GM19438 (cell line): ENCODE measurements at regions not wholly inside any gene's neighbourhood (a gene's known extent, or its start where the extent isn't known, plus 50 kb on each side); places are given as distances from the start of the nearest gene placed in this dataset.
"Not testable (repeated sequence)": the region's sequence is repeated elsewhere in the genome, so short reads cannot be mapped to it uniquely, and the experiment has no call there.

Experiments
- ATAC-seq: cut with Tn5 transposase; IDR thresholded peaks from one replicate; pipeline ENCODE4 v1.9.1; 2021; ENCODE audit warnings: low read depth; ENCODE audit not compliant: unreplicated experiment

GRCh38 chr16:86854626-86855294 is 276.4 kb downstream of the FOXL1 start:
- no peak for ATAC-seq

DNA sequence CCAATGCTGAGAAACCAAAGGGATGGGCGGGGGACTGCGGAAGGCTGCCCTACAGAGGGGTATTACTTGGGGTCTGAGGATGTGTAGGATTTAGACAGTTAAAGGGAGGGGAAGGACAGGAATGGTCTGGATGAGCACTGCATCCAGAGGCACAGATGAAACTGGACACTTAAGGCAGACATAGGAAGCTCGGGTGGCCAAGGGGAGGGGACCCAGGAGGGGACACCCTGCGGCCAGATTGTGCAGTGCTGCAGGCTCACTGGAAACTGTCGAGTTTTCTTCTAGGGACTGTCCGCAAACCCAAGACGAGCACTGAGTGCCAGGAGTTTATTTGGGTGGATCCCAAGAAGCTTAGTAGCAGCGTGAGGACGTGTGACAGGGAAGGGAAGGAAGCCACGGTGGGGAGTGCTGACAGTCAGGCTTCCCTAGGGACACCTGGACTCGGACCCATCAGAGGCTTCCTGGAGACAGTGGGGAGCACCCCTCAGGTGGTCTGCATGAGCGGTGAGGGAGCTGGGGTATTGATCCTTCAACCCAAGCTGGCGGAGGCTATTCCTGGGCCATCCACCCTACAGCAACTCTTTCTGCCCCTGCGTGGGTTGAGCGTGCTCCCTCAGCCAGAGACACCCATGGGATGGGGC is 278.7 kb downstream of the FOXL1 start:
- no peak for ATAC-seq

DNA sequence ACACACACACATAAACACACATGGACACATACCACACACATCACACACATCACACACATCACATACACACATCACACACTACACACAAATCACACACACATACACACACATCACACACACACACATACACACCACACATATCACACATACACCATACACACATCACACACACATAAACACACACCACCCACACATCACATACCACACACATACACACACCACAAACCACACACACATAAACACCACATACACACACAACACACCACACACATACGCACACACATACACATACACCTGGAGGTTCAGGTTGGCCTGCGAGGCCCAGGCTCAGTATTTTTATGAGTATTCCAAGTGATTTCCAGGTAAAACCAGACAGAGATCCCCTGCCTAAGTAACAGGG is 279.5 kb downstream of the FOXL1 start:
- no peak for ATAC-seq

- ATAC-seq: no peak
These were observed 280.2 kb downstream of the FOXL1 start for GRCh38 chr16:86858501-86858900.

GRCh38 chr16:86861270-86861858 is 283.0 kb downstream of the FOXL1 start:
- not testable (repeated sequence) for ATAC-seq

DNA sequence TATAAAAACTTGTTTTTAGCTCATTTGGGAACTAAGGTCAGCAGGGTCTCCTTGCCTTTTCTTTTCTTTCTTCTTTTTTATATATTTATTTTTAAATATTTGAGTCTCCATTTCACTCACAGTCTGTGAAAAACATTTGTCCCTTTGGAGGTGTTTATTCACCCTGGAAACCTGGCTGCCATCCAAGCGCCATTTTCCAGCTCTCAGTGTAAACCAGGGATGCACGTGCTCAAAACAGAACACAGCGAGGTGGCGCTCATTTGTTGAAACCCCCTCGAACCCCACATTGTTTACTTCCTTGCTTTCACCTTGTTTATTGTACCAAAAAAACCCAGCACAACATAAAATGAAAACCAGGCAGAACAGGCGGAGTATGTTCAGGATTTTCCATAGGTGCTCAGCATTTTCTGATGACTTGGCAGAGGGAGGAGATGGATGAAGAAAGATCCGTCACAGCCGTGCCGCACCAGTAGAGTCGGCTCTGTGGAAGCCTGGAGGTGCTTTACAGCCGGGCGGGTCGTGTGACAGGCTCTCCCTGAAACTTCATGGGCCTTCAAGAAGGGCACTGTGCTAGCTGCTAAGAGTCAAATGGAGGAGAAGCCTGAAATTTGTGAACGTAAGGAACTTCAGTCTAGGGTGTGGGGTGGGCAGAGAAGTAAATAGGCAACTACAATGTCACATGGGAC is 284.4 kb downstream of the FOXL1 start:
- no peak for ATAC-seq

- ATAC-seq: no peak
These were observed 285.3 kb downstream of the FOXL1 start for GRCh38 chr16:86863609-86864008.

DNA sequence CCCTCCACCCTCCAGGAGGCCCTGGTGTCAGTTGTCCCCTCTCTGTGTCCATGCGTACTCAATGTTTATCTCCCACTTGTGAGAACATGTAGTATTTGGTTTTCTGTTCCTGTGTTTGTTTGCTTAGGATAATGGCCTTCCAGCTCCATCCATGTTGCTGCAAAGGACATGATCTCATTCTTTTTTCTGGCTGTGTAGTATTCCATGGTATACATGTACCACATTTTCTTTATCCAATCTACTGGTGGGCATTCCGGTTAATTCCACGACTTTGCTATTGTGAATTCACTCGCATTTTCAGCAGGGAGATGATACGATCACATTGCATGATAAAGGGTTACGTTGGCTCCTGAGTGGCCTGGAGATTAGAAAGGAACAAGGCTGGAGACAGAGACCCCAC is 286.2 kb downstream of the FOXL1 start:
- no peak for ATAC-seq

GRCh38 chr16:86865851-86866662 is 287.7 kb downstream of the FOXL1 start:
- ATAC-seq: no peak

GRCh38 chr16:86866986-86867722 is 288.8 kb downstream of the FOXL1 start:
- ATAC-seq: no peak

DNA sequence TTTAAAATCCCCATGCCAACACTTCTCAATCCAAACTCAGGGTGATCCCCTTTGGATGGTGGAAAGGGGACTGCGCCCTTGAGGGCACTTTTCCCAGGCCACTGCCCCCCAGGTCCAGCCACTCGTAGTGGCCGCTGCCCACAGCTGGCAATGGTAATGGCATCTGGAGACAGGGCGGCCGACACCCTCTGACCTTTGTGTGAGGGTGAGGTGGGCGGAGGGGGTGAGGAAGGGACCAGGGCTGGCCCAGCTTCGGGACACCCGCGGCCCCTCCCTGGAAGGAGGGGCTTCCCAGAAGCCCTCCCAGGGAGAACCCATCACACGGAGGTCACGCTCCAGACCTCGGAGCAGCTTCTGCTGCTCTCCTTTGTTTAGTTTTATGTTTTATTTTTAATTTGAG is 289.7 kb downstream of the FOXL1 start:
- no peak for ATAC-seq

DNA sequence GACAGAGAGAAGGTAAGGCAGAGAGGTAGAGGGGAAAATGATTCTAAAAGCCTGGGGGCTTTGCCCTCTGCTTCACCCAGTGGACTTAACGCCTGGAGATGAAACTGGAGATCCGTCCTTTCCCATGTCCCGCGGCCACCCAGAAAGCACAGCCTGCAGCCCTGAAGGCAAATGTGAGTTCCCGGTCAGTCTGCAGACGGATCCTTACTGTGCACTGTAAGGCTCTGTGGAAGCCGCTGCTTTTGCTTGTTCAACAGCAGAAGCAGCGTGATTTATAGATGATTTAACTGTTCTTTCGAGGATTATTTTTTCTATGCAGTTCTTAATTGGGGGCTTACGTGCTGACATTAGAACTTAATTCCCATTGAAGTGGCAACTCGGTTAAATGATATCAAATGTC is 290.4 kb downstream of the FOXL1 start:
- no peak for ATAC-seq

DNA sequence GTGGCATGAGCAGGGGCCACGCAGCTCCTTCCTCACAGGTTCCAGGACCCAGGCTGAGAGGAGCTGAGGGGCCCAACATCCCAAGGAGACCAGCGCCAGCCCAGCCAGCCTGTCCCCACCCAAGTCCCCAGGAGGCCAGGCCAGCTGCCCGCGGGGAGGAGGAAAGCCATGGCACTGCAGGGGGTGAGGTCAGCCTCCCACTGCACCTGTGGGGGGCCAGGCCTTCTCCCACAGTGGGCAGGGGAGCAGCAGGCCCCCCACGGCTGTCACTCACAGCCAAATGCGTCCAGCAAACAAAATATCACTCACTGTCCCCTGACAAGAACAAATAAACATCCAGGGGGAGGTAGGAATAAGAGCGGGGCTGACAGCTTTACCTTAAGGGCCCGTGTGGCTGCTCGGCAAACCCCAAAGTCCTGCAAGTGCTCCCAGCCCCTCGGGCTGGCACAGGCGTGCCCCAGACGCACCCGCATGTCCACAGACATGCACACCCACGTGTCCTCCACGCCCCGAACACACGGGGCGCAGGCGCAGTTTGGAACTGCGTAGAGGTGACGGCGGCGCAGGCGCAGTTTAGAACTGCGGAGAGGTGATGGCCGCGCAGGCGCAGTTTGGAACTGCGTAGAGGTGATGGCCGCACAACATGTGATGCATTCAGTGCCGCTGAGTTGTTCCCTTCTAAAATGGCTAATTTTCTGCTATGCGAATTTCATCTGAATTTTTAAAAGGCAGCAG is 291.1 kb downstream of the FOXL1 start:
- no peak for ATAC-seq

GRCh38 chr16:86870380-86870779 is 292.0 kb downstream of the FOXL1 start:
- no peak for ATAC-seq

GRCh38 chr16:86872131-86872530 is 293.8 kb downstream of the FOXL1 start:
- ATAC-seq: no peak

GRCh38 chr16:86872833-86873232 is 294.5 kb downstream of the FOXL1 start:
- no peak for ATAC-seq

DNA sequence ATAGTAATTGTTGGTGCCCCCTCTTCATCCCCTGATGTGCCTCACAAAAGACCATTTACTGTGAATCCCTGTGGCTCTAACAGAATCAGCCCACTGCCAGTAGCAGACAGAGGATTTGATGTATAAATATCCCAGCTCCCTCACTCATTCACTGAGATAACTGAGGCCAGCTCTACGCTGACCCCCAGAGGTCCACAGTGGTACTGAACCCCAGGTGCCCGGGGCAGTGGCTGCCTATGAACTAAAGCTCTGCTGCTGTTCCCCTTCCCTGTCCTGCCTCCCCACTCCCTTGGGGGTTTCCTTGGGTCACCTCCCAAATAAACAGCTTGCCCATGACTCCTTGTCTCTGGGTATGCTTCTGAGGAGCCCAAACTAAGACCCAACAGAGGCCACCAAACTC is 295.8 kb downstream of the FOXL1 start:
- no peak for ATAC-seq

DNA sequence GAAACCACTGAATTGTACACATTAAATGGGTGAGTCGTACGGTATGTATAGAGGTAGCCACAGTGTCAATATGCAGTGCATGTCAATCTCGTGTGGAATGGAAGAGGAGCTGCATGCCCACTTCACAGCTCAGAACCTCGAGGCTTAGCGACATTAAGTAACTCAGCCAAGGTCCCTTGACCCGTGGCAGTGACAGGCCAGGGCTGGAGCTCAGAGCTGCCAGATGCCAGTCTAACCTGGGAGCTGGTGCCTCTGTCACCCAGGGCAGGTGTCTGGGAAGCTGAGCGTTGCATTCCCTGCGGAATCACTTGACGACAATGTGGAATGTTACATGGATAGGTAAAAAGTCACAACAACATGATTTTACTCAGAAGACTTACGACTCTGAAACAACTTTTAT is 298.1 kb downstream of the FOXL1 start:
- no peak for ATAC-seq

DNA sequence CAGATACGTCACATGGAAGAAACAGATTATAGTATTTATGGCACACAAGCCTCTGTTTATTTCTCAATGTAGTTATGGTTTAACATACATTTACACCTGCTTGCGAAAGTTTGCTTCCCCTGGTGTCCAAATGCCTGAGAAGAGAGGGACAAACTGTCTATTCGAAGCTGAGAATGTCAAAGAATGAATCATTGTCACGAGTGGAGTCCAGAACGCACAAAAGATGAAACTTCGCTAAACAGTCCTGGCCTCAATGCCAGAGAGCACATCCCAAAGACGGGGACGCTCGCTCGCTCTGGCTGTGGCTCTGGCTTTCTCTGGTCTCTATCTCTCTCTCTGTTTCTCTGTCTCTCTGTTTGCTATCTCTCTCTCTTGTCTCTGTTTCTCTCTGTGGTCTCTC is 298.8 kb downstream of the FOXL1 start:
- ATAC-seq: no peak
